GM23338 (cell line): ENCODE measurements at regions not wholly inside any gene's neighbourhood (a gene's known extent, or its start where the extent isn't known, plus 50 kb on each side); places are given as distances from the start of the nearest gene placed in this dataset.

Experiments used
- ATAC-seq: fragments of 200-7000 bp; cut with Tn5 transposase; 3 replicates; pipeline ENCODE4 v1.9.1; 2020
- DNase-seq: peaks from one replicate; pipeline ENCODE4 v3.0.0-alpha.2; 2015; ENCODE audit warnings: low spot score
- H2AFZ ChIP-seq: fragments of 200-600 bp; sonication (generic); 2 replicates; pipeline ENCODE4 v1.8.0; 2016; ENCODE audit warnings: antibody characterized with exemption, mild to moderate bottlenecking, moderate library complexity
- H3F3A ChIP-seq: fragments of 200-600 bp; sonication (generic); replicated peaks from 2 replicates; pipeline ENCODE4 v1.8.0; 2017; ENCODE audit warnings: antibody characterized with exemption, mixed run types, low read depth
- H3K27ac ChIP-seq: fragments of 200-600 bp; sonication (generic); 2 replicates; pipeline ENCODE4 v1.6.1; 2016; ENCODE audit warnings: low read depth
- H3K27me3 ChIP-seq: fragments of 200-600 bp; sonication (generic); 2 replicates; pipeline ENCODE4 v1.8.0; 2016; ENCODE audit warnings: mild to moderate bottlenecking, mixed run types, moderate library complexity; ENCODE audit not compliant: insufficient read depth
- H3K36me3 ChIP-seq: fragments of 200-600 bp; sonication (generic); 2 replicates; pipeline ENCODE4 v1.8.0; 2016; ENCODE audit warnings: mild to moderate bottlenecking; ENCODE audit not compliant: insufficient read depth
- H3K4me1 ChIP-seq: fragments of 200-600 bp; sonication (generic); 2 replicates; pipeline ENCODE4 v1.8.0; 2016; ENCODE audit warnings: mild to moderate bottlenecking, moderate library complexity; ENCODE audit not compliant: insufficient read depth
- H3K4me2 ChIP-seq: fragments of 200-600 bp; sonication (generic); 2 replicates; pipeline ENCODE4 v1.7.1; 2017; ENCODE audit warnings: mixed run types
- H3K4me3 ChIP-seq: fragments of 200-600 bp; sonication (generic); 2 replicates; pipeline ENCODE4 v1.6.1; 2016; ENCODE audit warnings: mixed run types
- H3K79me2 ChIP-seq: fragments of 200-600 bp; sonication (generic); replicated peaks from 2 replicates; pipeline ENCODE4 v1.8.0; 2017; ENCODE audit warnings: mild to moderate bottlenecking; ENCODE audit not compliant: insufficient read depth
- H3K9me2 ChIP-seq: fragments of 200-600 bp; sonication (generic); 2 replicates; pipeline ENCODE4 v1.8.0; 2017; ENCODE audit not compliant: insufficient read depth
- H4K20me1 ChIP-seq: fragments of 200-600 bp; sonication (generic); replicated peaks from 2 replicates; pipeline ENCODE4 v1.8.0; 2017; ENCODE audit warnings: mild to moderate bottlenecking; ENCODE audit not compliant: insufficient read depth
- H3K27ac Mint-ChIP-seq: 2 replicates; pipeline ENCODE4 v1.8.0; 2020; ENCODE audit warnings: inconsistent platforms, mild to moderate bottlenecking, moderate library complexity, mixed read lengths
- H3K27me3 Mint-ChIP-seq: 3 replicates; pipeline ENCODE4 v1.8.0; 2022; ENCODE audit warnings: low read depth, mild to moderate bottlenecking, moderate library complexity, mixed read lengths, inconsistent platforms; ENCODE audit not compliant: insufficient read depth, poor library complexity
- H3K36me3 Mint-ChIP-seq: 3 replicates; pipeline ENCODE4 v1.8.0; 2021; ENCODE audit warnings: low read depth, mild to moderate bottlenecking, inconsistent platforms, moderate library complexity, mixed read lengths
- H3K4me1 Mint-ChIP-seq: 3 replicates; pipeline ENCODE4 v1.8.0; 2020; ENCODE audit warnings: mild to moderate bottlenecking, inconsistent platforms, mixed read lengths
- H3K4me3 Mint-ChIP-seq: 3 replicates; pipeline ENCODE4 v1.8.0; 2021; ENCODE audit warnings: moderate library complexity, mild to moderate bottlenecking, inconsistent platforms, mixed read lengths
- H3K9me3 Mint-ChIP-seq: 3 replicates; pipeline ENCODE4 v1.8.0; 2020; ENCODE audit warnings: moderate library complexity, mild to moderate bottlenecking, inconsistent platforms, mixed read lengths
- CREB1 ChIP-seq: fragments of 250-450 bp; sonication (Bioruptor Pico); IDR thresholded peaks from 2 replicates; pipeline ENCODE4 v1.5.0; 2020; ENCODE audit warnings: low read depth, mild to moderate bottlenecking, moderate library complexity
- EZH2 ChIP-seq: fragments of 200-600 bp; sonication (generic); IDR thresholded peaks from one replicate; pipeline ENCODE4 v1.8.0; 2017; ENCODE audit warnings: antibody characterized with exemption, mild to moderate bottlenecking, low read depth; ENCODE audit not compliant: unreplicated experiment
- EZH2phosphoT487 ChIP-seq: fragments of 200-600 bp; sonication (generic); IDR thresholded peaks from one replicate; pipeline ENCODE4 v1.8.1; 2018; ENCODE audit warnings: antibody characterized with exemption; ENCODE audit not compliant: unreplicated experiment
- JUNB ChIP-seq: IDR thresholded peaks from one replicate; pipeline ENCODE4 v1.6.1; 2016; ENCODE audit warnings: antibody characterized with exemption; ENCODE audit not compliant: unreplicated experiment
- NANOG ChIP-seq: IDR thresholded peaks from 2 replicates; pipeline ENCODE4 v1.6.1; 2016; ENCODE audit warnings: antibody characterized with exemption, borderline replicate concordance
- POLR2AphosphoS5 ChIP-seq: IDR thresholded peaks from 2 replicates; pipeline ENCODE4 v1.6.1; 2016; ENCODE audit warnings: antibody characterized with exemption, low read depth
- STAT1 ChIP-seq: IDR thresholded peaks from one replicate; pipeline ENCODE4 v1.6.1; 2016; ENCODE audit warnings: antibody characterized with exemption; ENCODE audit not compliant: unreplicated experiment
- ZNF331 ChIP-seq: fragments of 250-450 bp; sonication (Bioruptor Pico); IDR thresholded peaks from 2 replicates; pipeline ENCODE4 v1.5.0; 2020; ENCODE audit warnings: low read depth, mild to moderate bottlenecking, moderate library complexity
- TF ChIP-seq, protein P1 (sequence below): IDR thresholded peaks from one replicate; pipeline ENCODE4 v1.6.1; 2018; ENCODE audit warnings: antibody characterized with exemption; ENCODE audit not compliant: unreplicated experiment
- TF ChIP-seq, protein P2 (sequence below): IDR thresholded peaks from 2 replicates; pipeline ENCODE4 v1.6.1; 2016; ENCODE audit warnings: antibody characterized with exemption
- TF ChIP-seq, protein P3 (sequence below), 2 experiments: fragments of 200-600 bp in 1 of 2; sonication (generic) in 1 of 2; conservative IDR thresholded peaks; 2 replicates each; pipeline versions ENCODE4 v1.5.1 to v1.6.1; 2016 to 2017; ENCODE audit warnings: antibody characterized with exemption in 2 of 2, low read depth in 2 of 2, mild to moderate bottlenecking in 2 of 2, moderate library complexity in 1 of 2

DNA sequence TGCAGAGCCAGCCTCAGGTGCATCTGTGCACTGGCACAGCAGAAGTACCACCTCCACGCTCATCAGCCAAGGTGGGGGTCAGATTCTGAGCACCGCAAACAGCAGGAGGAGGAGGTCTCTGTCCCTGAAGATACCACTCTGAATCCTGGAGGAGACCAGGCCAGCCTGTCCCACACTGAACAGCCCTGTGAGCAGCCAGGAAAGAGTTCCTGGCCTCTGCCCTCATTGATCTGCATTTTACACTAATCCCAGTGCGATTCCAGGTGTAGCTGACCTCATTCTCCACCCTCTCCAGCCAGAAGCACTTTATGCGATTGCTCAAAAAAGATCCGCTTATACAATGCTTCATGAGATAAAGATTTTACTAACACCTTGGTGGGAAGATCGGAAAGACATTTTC, 99.1 kb upstream of the CACUL1 start (continued):
- TF ChIP-seq, protein P1, sequence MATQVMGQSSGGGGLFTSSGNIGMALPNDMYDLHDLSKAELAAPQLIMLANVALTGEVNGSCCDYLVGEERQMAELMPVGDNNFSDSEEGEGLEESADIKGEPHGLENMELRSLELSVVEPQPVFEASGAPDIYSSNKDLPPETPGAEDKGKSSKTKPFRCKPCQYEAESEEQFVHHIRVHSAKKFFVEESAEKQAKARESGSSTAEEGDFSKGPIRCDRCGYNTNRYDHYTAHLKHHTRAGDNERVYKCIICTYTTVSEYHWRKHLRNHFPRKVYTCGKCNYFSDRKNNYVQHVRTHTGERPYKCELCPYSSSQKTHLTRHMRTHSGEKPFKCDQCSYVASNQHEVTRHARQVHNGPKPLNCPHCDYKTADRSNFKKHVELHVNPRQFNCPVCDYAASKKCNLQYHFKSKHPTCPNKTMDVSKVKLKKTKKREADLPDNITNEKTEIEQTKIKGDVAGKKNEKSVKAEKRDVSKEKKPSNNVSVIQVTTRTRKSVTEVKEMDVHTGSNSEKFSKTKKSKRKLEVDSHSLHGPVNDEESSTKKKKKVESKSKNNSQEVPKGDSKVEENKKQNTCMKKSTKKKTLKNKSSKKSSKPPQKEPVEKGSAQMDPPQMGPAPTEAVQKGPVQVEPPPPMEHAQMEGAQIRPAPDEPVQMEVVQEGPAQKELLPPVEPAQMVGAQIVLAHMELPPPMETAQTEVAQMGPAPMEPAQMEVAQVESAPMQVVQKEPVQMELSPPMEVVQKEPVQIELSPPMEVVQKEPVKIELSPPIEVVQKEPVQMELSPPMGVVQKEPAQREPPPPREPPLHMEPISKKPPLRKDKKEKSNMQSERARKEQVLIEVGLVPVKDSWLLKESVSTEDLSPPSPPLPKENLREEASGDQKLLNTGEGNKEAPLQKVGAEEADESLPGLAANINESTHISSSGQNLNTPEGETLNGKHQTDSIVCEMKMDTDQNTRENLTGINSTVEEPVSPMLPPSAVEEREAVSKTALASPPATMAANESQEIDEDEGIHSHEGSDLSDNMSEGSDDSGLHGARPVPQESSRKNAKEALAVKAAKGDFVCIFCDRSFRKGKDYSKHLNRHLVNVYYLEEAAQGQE, result no peak
- TF ChIP-seq STAT1 (no peak), CREB1 (CRISPR knock-in tag) (no peak), JUNB (no peak)
- TF ChIP-seq, protein P2, sequence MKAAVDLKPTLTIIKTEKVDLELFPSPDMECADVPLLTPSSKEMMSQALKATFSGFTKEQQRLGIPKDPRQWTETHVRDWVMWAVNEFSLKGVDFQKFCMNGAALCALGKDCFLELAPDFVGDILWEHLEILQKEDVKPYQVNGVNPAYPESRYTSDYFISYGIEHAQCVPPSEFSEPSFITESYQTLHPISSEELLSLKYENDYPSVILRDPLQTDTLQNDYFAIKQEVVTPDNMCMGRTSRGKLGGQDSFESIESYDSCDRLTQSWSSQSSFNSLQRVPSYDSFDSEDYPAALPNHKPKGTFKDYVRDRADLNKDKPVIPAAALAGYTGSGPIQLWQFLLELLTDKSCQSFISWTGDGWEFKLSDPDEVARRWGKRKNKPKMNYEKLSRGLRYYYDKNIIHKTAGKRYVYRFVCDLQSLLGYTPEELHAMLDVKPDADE, result no peak
- TF ChIP-seq, protein P3, sequence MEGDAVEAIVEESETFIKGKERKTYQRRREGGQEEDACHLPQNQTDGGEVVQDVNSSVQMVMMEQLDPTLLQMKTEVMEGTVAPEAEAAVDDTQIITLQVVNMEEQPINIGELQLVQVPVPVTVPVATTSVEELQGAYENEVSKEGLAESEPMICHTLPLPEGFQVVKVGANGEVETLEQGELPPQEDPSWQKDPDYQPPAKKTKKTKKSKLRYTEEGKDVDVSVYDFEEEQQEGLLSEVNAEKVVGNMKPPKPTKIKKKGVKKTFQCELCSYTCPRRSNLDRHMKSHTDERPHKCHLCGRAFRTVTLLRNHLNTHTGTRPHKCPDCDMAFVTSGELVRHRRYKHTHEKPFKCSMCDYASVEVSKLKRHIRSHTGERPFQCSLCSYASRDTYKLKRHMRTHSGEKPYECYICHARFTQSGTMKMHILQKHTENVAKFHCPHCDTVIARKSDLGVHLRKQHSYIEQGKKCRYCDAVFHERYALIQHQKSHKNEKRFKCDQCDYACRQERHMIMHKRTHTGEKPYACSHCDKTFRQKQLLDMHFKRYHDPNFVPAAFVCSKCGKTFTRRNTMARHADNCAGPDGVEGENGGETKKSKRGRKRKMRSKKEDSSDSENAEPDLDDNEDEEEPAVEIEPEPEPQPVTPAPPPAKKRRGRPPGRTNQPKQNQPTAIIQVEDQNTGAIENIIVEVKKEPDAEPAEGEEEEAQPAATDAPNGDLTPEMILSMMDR (conservative IDR thresholded peaks at IDR 0.05; ENCODE audit: low read depth in 2 of 2), result no peak

DNA sequence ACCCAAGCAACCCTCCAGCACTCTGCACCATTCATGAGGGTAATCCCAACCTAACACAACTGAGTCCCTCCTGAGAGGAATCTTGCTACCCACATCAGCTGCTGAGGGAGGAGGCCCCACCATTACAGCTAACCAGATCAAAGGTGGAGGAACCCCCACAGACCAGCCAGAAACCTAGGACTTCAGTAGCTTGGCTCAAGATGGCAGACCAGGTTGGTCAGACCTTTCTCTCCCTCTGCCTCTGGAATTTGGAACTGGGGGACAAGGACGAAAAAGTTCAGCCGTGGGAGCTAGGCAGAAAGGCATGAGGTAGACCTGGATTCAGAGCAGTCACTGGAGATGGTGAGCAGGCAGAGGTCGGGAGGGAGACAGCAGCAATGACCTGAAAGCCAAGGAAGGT, 101.3 kb upstream of the CACUL1 start:
- ATAC-seq (no peak), DNase-seq (no peak)
- Mint-ChIP-seq H3K27ac (no peak overlapping the region), H3K4me1 (no peaks in the 10 kb centered on the region), H3K4me3 (no peak overlapping the region), H3K9me3 (peaks cover 2% of the 10 kb centered on the region; the same call in 2 of the 3 replicates), H3K36me3 (no peaks in the 10 kb centered on the region), H3K27me3 (peaks cover 5% of the 10 kb centered on the region)
- H4K20me1 ChIP-seq, result no peaks in the 10 kb centered on the region
- H3F3A ChIP-seq, result no peaks in the 10 kb centered on the region
- H3K36me3 ChIP-seq, result no peaks in the 10 kb centered on the region
- no peaks in the 10 kb centered on the region for H3K4me1 ChIP-seq
- no peak overlapping the region for H3K4me3 ChIP-seq
- H3K27ac ChIP-seq, result no peak overlapping the region
- no peak overlapping the region for H2AFZ ChIP-seq
- H3K79me2 ChIP-seq, result no peaks in the 10 kb centered on the region
- no peaks in the 10 kb centered on the region for H3K27me3 ChIP-seq
- no peak overlapping the region for H3K4me2 ChIP-seq
- no peaks in the 10 kb centered on the region for H3K9me2 ChIP-seq
- TF ChIP-seq, protein P1, result no peak
- no peak for TF ChIP-seq NANOG
- TF ChIP-seq STAT1, result no peak
- TF ChIP-seq, protein P3 (conservative IDR thresholded peaks at IDR 0.05; ENCODE audit: low read depth in 2 of 2), result no peak
- TF ChIP-seq EZH2phosphoT487, result no peak
- TF ChIP-seq CREB1 (CRISPR knock-in tag), result no peak
- TF ChIP-seq JUNB, result no peak
- TF ChIP-seq EZH2, result no peak
- TF ChIP-seq, protein P2, result no peak
- TF ChIP-seq ZNF331 (CRISPR knock-in tag), result no peak
- TF ChIP-seq POLR2AphosphoS5, result no peak
